ENCODE measurements at regions not wholly inside any gene's neighbourhood (a gene's known extent, or its start where the extent isn't known, plus 50 kb on each side); places are given as distances from the start of the nearest gene placed in this dataset.

- no peak for DNase-seq (ENCODE audit: low spot score)
Measured at GRCh38 chr1:87615491-87615890, 286.8 kb downstream of the LMO4 start.

GRCh38 chr1:87615901-87616300 lies 287.2 kb downstream of the LMO4 start:
- DNase-seq (ENCODE audit: low spot score) = no peak

- no peak for DNase-seq (ENCODE audit: low spot score)
Measured at GRCh38 chr1:87620807-87621206, 292.1 kb downstream of the LMO4 start.

DNA sequence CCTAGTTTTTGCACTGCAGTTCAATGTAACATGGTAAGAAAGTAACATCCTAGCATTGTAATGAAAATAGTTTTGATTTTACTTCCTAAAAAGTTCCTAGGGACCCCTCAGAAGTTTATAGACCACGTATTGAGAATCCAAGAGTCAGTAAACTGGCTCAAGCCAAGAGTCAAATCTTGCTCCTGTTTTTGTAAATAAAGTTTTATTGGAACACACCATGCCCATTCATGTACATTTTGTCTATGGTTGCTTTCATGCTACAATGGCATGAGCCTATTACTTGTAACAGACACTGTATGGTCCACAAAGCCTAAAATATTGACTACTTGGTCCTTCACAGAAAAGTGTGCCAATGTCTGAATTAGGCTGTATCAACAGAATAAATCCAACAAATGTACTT lies 301.0 kb downstream of the LMO4 start:
- no peak for DNase-seq (ENCODE audit: low spot score)

- no peak for DNase-seq (ENCODE audit: low spot score)
Measured at GRCh38 chr1:87632232-87632631, 303.6 kb downstream of the LMO4 start.

DNA sequence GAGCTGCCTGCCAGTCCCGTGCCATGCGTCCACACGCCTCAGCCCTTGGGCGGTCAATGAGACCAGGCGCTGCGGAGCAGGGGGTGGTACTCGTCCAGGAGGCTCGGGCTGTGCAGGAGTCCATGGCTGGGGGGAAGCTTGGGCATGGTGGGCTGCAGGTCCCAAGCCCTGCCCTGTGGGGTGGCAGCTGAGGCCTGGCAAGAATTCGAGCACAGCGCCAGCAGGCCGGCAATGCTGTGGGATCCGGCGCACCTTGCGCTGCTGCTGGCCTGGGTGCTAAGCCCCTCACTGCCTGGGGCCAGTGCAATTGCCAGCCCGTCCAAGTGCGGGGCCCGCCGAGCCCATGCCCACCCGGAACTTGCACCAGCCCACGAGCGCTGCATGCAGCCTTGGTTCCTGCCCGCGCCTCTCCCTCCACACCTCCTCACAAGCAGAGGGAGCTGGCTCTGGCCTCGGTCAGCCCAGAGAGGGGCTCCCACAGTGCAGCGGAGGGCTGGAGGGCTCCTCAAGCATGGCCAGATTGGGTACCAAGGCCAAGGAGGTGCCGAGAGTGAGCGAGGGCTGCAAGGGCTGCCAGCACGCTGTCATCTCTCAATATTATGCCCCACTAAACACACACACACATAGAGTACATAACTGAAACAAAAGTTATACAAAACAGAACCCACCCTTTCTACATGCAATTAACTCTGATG lies 307.7 kb downstream of the LMO4 start:
- no peak for DNase-seq (ENCODE audit: low spot score)

GRCh38 chr1:87638636-87639035 lies 310.0 kb downstream of the LMO4 start:
- DNase-seq (ENCODE audit: low spot score) = no peak

GRCh38 chr1:87641996-87642395 lies 313.3 kb downstream of the LMO4 start:
- DNase-seq (ENCODE audit: low spot score) = no peak

GRCh38 chr1:87642581-87643221 lies 314.0 kb downstream of the LMO4 start:
- DNase-seq (ENCODE audit: low spot score) = no peak

DNA sequence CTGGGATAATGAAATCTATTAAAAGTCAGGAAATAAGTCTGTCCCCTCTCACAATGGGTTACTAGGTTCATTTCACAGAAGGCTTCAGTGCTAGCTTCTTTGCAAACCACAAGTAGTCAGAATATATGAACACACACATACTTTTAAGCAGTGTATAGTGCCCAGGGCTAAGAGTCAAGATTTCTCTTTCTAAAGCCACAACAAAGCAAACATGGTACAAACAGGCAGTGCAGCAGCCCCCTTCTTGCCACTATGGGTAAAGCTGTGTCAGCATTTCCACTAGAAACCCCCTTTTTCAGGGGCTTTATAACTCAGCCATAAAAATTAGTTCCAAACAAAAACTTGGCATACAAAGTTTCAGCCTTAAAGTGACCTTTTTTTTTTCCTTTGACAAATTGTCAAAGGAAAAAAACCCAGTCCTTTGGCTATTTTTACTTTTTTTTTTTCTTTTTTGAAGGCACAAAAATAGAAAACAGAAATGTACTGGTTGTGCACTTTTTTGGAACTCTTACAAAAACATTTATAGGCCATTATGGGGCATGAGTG lies 315.4 kb downstream of the LMO4 start:
- DNase-seq (ENCODE audit: low spot score) = no peak

DNA sequence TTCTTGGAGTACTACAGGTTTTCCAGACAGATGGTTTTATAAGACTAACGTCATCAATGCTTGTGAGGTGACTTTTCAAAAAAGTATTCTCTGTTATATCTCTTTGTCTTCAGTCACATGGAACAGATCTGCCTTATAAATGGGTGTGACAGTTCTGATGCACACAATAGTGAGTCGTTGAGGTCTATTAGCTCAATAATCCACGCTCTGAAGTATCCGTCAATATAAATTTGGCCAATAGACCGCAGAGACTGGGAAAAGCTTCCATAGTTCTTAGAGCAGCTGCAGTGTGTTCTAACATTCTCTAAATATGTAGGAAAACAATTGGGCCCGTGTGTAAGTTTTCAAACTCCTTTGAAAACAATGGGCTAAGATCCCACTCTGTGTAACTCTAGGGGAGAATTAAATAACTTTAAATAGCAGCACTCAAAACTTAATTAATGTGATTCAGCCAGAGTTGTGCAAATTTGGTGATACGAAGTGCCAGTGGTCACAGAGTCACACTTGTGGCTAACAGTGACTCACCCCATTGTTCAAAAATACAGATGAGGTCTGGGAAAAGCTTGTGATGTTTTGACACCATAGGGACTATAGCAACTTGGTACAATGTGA lies 316.0 kb downstream of the LMO4 start:
- DNase-seq (ENCODE audit: low spot score) = no peak

GRCh38 chr1:87647430-87648177 lies 318.9 kb downstream of the LMO4 start:
- DNase-seq (ENCODE audit: low spot score) = no peak

DNA sequence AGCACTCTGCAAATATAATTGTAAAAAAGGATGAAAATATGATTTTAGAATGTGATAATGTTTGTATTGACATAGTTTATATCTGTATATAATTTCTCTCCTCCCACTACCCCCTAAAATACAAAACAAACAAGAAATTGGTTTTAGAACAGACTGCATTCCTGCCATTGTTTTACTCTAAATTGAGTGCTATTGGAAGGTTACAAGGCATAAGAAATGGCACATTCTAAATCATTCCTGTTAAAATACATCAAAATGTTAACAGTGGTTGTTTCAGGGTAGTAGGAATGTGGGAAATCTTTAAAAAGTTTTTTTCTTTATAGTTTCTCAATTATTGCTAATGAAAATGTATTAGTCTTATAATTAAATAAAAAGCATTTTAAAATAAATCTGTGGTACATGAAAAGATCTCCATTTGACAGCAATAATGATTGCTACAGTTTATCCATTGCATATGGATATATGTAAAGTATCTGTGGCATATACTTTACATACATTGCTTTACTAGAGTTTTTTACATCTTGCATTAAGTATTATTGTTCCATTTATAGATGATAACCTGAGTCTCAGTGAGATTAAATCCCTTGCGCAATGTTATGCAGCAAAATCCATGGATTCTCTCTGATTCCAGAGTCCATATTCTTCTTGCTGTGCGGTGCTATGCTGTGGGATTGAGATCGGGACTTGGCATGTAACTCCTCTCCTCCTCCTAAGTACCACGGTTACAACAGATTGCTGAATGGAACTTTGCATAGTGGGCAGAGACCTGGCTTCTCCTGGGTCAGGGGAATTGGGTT lies 319.8 kb downstream of the LMO4 start:
- no peak for DNase-seq (ENCODE audit: low spot score)

DNA sequence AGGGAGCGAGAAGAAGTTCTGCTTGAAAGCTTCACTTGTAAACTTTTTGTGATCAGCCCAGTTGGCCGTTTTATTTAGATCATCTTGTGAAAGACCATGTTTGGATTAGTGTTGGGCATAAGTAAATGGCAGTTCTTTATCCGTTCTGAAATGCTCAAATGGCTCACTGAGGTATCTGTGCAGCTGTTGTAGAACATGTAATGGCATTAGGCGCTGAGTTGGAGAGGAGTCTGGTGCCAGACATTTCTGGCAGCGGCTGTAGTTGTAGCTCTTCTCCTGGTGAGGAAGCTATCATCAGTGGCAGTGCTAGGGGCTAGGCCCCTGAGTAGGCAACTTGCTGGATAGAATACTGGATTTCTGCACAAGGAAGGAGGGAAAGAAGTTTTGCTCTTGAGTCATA lies 321.6 kb downstream of the LMO4 start:
- DNase-seq (ENCODE audit: low spot score) = no peak

- no peak for DNase-seq (ENCODE audit: low spot score)
Measured at GRCh38 chr1:87652176-87652575, 323.5 kb downstream of the LMO4 start.

DNA sequence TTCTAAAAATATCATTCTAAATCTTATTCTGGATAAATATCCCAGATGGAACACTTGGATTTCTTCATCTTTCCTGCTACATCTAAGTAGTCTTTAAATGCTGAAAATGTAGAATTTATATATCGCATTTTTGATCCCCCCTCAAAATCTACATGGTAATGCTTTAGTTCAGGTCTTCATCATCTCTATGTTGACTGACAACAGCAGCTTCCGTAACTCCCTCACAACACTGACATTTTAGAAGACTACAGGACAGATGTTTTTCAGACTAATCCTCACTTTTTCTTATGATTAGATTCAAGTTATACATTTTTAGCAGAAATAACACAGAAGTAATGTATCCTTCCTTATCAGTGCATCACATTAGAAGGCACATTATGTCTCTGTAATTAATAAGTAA lies 336.5 kb downstream of the LMO4 start:
- DNase-seq (ENCODE audit: low spot score) = no peak

- DNase-seq (ENCODE audit: low spot score) = no peak
Measured at GRCh38 chr1:87666681-87667080, 338.0 kb downstream of the LMO4 start.

GRCh38 chr1:87669674-87670073 lies 341.0 kb downstream of the LMO4 start:
- DNase-seq (ENCODE audit: low spot score) = no peak

- no peak for DNase-seq (ENCODE audit: low spot score)
Measured at GRCh38 chr1:87673309-87673708, 344.6 kb downstream of the LMO4 start.

GRCh38 chr1:87673748-87674147 lies 345.1 kb downstream of the LMO4 start:
- DNase-seq (ENCODE audit: low spot score) = no peak

DNA sequence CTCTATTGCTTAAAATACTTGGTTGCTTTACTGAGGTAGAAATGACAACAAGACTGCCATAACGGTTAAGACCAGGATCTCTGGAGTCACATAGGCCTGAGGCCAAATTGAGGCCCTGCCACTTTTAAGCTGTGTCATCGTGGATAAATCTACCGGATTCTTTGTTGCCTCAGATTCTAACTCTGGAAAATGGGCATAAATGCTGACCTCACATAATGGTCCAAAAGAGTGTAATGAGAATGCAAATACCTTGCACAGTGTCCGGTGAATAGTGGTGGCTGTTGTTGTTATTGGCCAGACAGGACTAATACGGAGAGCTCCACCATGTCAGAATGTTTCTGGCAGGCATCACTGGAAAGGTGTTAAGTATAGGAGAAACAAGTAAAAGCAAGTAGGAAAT lies 346.1 kb downstream of the LMO4 start:
- no peak for DNase-seq (ENCODE audit: low spot score)

GRCh38 chr1:87678266-87678665 lies 349.6 kb downstream of the LMO4 start:
- DNase-seq (ENCODE audit: low spot score) = no peak
